ENCODE measurements at regions not wholly inside any gene's neighbourhood (a gene's known extent, or its start where the extent isn't known, plus 50 kb on each side); places are given as distances from the start of the nearest gene placed in this dataset.

DNA sequence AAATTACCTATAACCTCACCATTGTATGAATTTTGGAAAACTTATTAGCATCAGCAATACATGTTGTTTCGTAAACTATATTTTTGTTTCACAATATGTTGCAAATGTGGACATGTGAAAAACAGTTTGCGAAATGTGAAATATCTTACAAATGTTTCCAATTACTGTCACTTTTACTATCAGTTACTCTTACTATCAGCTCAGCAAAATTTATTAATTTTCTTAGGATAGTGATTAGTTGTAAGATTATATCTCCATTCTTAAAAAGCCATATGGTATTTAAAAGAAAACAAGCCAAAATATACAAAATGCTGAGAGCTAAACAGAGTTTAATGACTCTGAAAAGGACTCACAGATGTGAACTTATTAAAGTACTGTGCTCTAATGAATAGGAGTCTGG is 111.9 kb upstream of the LPAR1 start:
- Histone ChIP-seq H3K36me3 (no peaks in the 10 kb centered on the region), H3K27ac (no peak overlapping the region), H3K4me1 (no peaks in the 10 kb centered on the region), H3K27me3 (no peaks in the 10 kb centered on the region), H3K9me3 (no peaks in the 10 kb centered on the region), H3K4me3 (no peak overlapping the region)
- TF ChIP-seq POLR2A (IDR thresholded peaks at IDR 0.05), result no peak
- TF ChIP-seq, protein P1, sequence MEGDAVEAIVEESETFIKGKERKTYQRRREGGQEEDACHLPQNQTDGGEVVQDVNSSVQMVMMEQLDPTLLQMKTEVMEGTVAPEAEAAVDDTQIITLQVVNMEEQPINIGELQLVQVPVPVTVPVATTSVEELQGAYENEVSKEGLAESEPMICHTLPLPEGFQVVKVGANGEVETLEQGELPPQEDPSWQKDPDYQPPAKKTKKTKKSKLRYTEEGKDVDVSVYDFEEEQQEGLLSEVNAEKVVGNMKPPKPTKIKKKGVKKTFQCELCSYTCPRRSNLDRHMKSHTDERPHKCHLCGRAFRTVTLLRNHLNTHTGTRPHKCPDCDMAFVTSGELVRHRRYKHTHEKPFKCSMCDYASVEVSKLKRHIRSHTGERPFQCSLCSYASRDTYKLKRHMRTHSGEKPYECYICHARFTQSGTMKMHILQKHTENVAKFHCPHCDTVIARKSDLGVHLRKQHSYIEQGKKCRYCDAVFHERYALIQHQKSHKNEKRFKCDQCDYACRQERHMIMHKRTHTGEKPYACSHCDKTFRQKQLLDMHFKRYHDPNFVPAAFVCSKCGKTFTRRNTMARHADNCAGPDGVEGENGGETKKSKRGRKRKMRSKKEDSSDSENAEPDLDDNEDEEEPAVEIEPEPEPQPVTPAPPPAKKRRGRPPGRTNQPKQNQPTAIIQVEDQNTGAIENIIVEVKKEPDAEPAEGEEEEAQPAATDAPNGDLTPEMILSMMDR (IDR thresholded peaks at IDR 0.05 in 4 of 5, conservative IDR thresholded peaks at IDR 0.05 in 1 of 5), result no peak
- in situ Hi-C loops (cut with MboI; ENCODE audit: low sequenced_read_pairs in 4 of 4) (no loop called here), intact Hi-C loops (cut with DNase I; ENCODE audit: low total_unique reads) (no loop called here)
- no peak for ATAC-seq
- no peak for DNase-seq

DNA sequence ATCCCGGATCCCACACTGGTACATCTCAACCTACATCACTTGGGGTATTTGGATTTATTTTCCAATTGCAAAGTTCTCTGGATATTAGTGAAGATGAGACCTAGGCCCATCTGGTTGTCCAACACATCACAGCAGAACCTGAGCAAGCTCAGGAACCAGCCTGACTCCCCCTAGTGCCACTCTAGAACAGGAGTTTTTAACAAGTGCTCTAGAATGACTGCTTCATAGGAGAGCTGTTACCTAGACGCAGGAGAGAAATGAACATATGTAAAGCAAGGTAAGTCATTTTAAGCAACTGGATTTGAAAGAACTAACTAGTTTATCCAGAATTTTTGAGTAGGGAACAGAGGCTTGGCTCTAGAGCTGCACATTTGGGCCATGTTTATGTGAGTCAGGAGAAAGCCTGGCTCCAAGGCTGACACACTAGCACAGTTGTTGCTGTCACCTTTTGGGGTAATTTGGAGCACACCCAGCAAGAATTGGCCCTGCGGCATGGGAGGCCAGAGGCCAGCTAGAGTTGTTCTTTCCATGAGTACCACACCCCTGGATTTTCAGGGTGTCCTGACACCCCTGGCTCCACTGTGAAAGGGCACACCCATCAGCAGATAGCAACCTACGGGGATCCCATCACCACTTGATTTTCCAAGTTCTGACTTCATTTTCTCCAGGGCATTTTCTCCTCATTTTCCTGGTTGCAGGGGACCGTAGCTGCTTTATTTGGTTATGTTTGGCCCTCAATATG is 110.9 kb upstream of the LPAR1 start:
- in situ Hi-C loops (cut with MboI; ENCODE audit: low sequenced_read_pairs in 4 of 4), result no loop called here
- no peaks in the 10 kb centered on the region for H3K9me3 ChIP-seq
- no peaks in the 10 kb centered on the region for H3K4me1 ChIP-seq
- no peak for ATAC-seq
- TF ChIP-seq, protein P1 (IDR thresholded peaks at IDR 0.05 in 4 of 5, conservative IDR thresholded peaks at IDR 0.05 in 1 of 5), result no peak
- H3K4me3 ChIP-seq, result no peak overlapping the region
- H3K36me3 ChIP-seq, result no peaks in the 10 kb centered on the region
- intact Hi-C loops (cut with DNase I; ENCODE audit: low total_unique reads), result no loop called here
- peak in 1 of 2 donors; percentile 23 for DNase-seq
- peak overlapping the region in 2 of 4 donors; percentile 6 to 18 for H3K27ac ChIP-seq
- H3K27me3 ChIP-seq, result no peaks in the 10 kb centered on the region

DNA sequence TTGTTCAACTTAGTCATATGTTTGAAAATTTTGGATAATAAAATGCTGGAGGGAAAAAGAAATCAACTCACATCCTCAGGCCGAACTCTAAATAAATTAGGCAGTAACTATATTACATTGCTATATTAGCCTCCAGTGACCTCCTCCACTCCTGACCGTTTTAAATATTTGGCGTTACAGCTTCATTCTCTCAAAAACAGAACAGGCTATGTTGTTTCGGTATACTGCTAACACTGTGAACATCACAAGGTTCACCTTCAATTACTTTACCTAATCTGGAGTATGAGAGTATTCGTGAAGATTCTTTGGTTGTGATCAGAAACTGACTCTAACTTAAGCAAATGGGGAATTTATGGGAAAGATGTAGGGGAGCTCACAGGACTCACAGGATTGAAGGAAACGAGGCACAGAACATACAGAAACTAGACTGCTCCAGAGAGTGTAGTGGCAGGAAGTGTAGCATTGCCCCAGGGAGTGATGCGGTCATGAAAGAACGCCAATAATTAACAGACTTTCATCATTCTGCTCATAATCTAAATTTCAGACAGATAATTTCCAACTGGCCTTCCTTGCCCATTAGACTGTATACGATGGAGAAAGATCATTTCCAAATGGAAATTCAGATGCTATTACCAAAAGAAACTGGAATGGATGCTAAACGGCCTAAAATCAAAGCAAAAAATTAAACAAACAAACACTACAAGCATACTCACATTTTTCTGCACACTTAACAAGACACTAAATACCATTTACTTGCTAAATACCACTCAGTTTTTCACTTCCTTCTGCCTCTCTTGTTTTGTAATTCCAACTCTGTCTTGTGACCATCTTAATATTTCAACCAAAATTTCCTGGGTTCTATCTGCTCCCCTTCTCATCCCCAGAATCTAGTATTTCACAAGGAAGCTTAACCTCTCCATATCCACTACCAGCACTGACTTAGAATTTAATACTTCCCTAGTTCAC is 110.1 kb upstream of the LPAR1 start:
- no peaks in the 10 kb centered on the region for H3K27me3 ChIP-seq
- TF ChIP-seq, protein P1 (IDR thresholded peaks at IDR 0.05 in 4 of 5, conservative IDR thresholded peaks at IDR 0.05 in 1 of 5), result no peak
- TF ChIP-seq POLR2A (IDR thresholded peaks at IDR 0.05), result no peak
- ATAC-seq, result no peak
- no peaks in the 10 kb centered on the region for H3K4me1 ChIP-seq
- H3K27ac ChIP-seq, result peak overlapping the region in 1 of 4 donors; percentile 18
- no peak for DNase-seq
- in situ Hi-C loops (cut with MboI; ENCODE audit: low sequenced_read_pairs in 4 of 4), result no loop called here
- no peaks in the 10 kb centered on the region for H3K36me3 ChIP-seq
- no peak overlapping the region for H3K4me3 ChIP-seq
- H3K9me3 ChIP-seq, result no peaks in the 10 kb centered on the region
- intact Hi-C loops (cut with DNase I; ENCODE audit: low total_unique reads), result no loop called here

DNA sequence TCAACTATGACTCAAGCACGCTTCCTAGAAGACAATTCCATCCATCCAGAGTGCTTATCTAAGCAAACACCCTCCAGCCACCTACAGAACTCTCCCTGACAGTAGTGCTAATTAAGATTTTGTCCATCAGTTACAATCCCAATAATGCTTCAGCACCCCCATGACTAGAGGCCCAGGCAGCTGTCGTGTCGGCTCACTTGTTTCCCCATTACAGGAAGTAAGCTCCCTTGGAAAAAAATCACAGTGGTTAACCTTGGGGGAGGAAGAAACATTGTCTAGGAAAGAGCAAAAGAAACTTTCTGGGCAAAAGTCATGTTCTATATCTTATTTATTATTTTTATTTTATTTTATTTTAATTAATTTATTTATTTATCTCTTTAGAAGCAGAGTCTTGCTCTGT is 108.8 kb upstream of the LPAR1 start:
- TF ChIP-seq POLR2A (IDR thresholded peaks at IDR 0.05), result no peak
- TF ChIP-seq, protein P1 (IDR thresholded peaks at IDR 0.05 in 4 of 5, conservative IDR thresholded peaks at IDR 0.05 in 1 of 5), result no peak
- Histone ChIP-seq H3K27ac (no peak overlapping the region), H3K36me3 (no peaks in the 10 kb centered on the region), H3K4me3 (no peak overlapping the region), H3K27me3 (no peaks in the 10 kb centered on the region), H3K9me3 (no peaks in the 10 kb centered on the region), H3K4me1 (no peaks in the 10 kb centered on the region)
- ATAC-seq (no peak), DNase-seq (no peak)
- in situ Hi-C loops (cut with MboI; ENCODE audit: low sequenced_read_pairs in 4 of 4), result no loop called here
- intact Hi-C loops (cut with DNase I; ENCODE audit: low total_unique reads), result no loop called here
